Aorta (tissue), 5 donors: ENCODE measurements at regions not wholly inside any gene's neighbourhood (a gene's known extent, or its start where the extent isn't known, plus 50 kb on each side); places are given as distances from the start of the nearest gene placed in this dataset.
A peak's percentile ranks its signal among the peaks of the same experiment; 100 is the strongest.

Experiments
- ATAC-seq: fragments of 200-7000 bp; cut with Tn5 transposase; one replicate; pipeline ENCODE4 v1.9.1; 2022; ENCODE audit warnings: moderate library complexity; ENCODE audit not compliant: low FRiP score
- DNase-seq, 2 donors: peaks; one replicate each; pipeline ENCODE4 v3.0.0-alpha.2; 2020
- H3K27ac ChIP-seq, 2 donors: one replicate each; pipeline ENCODE4 v1.5.1; 2013; ENCODE audit warnings: low read length in 2 of 2, mild to moderate bottlenecking in 2 of 2, moderate library complexity in 2 of 2, control low read depth in 1 of 2, inconsistent platforms in 1 of 2, low read depth in 1 of 2
- H3K27me3 ChIP-seq, 2 donors: one replicate each; pipeline ENCODE4 v1.6.1; 2013; ENCODE audit warnings: control low read depth in 1 of 2, low read length in 1 of 2, mild to moderate bottlenecking in 1 of 2, moderate library complexity in 1 of 2; ENCODE audit not compliant: insufficient read depth in 2 of 2, control insufficient read depth in 1 of 2
- H3K36me3 ChIP-seq, 2 donors: one replicate each; pipeline ENCODE4 v1.6.1; 2013; ENCODE audit warnings: control low read depth in 1 of 2, low read length in 1 of 2, mild to moderate bottlenecking in 1 of 2; ENCODE audit not compliant: insufficient read depth in 2 of 2, control insufficient read depth in 1 of 2
- H3K4me1 ChIP-seq, 2 donors: one replicate each; pipeline ENCODE4 v1.6.1; 2013; ENCODE audit warnings: low read length in 2 of 2, control low read depth in 1 of 2, mild to moderate bottlenecking in 1 of 2, moderate library complexity in 1 of 2; ENCODE audit not compliant: insufficient read depth in 2 of 2, control insufficient read depth in 1 of 2
- H3K4me3 ChIP-seq, 2 donors: one replicate each; pipeline ENCODE4 v1.5.1; 2013; ENCODE audit warnings: low read length in 2 of 2, control low read depth in 1 of 2, mild to moderate bottlenecking in 1 of 2
- H3K9me3 ChIP-seq: one replicate; pipeline ENCODE4 v1.6.1; 2013; ENCODE audit warnings: mild to moderate bottlenecking, low read length; ENCODE audit not compliant: control insufficient read depth
- WGBS, 2 donors: extraction: QIAGEN DNeasy Blood & Tissue Kit; methylation state at CpG; one replicate each; pipeline ENCODE4 v1.1.7; 2013; 5-methylcytosine and 5-hydroxymethylcytosine counted together
- intact Hi-C, 2 donors: fragments of 100-400 bp; cut with DNase I; formaldehyde crosslinking; loops; one replicate each; pipeline versions ENCODE4 v1.14.2 to v1.15.0; 2022
- donor health status: healthy with polysubstance abuse.
- donor health status: Bipolar disorder and iron deficiency.
- donor health status: DM: no; HTN: no; CAD: no.
- donor health status: DM: no; HTN: no; CAD: no.
- donor health status: DM: yes; HTN: yes; CAD: no.

- intact Hi-C loops = no loop called here
- Histone ChIP-seq H3K4me1 (no peaks in the 10 kb centered on the region), H3K27ac (no peak overlapping the region), H3K9me3 (peaks cover 2% of the 10 kb centered on the region), H3K4me3 (no peak overlapping the region), H3K36me3 (no peaks in the 10 kb centered on the region), H3K27me3 (no peaks in the 10 kb centered on the region)
- no peak for ATAC-seq
- no peak for DNase-seq
- WGBS, 2 donors = 37 to 41% methylated on average over 1 of the region's 1 CpG
These were observed 148.9 kb upstream of the THBS1 start for GRCh38 chr15:39432026-39432425.

DNA sequence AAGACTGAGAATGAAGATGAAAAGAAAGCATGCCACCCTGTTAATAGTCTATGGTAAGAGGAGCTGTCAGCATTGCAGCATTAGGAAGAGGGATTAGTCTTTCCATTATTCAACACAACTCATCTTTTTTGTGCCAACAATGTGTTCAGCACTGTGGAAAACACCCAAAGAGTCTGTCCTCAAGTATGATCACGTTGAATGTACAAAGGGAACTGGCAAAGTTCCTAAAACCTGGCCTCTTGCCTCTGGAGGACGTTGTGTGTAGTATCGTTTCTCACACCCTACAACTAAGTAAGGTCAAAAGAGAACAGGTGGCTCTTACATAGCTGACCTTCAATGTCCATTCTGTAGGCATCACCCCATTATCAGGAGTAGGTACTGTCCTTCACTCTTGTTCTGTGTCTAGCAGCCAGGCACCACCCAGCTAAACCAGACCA is 147.9 kb upstream of the THBS1 start:
- Histone ChIP-seq H3K36me3 (no peaks in the 10 kb centered on the region), H3K27me3 (no peaks in the 10 kb centered on the region), H3K4me3 (no peak overlapping the region), H3K27ac (peak overlapping the region in 1 of 2 donors; percentile 17), H3K4me1 (no peaks in the 10 kb centered on the region), H3K9me3 (peaks cover 2% of the 10 kb centered on the region)
- no peak for ATAC-seq
- DNase-seq = no peak
- intact Hi-C loops = no loop called here
- 33 to 39% methylated on average over 3 of the region's 3 CpGs for WGBS, 2 donors

DNA sequence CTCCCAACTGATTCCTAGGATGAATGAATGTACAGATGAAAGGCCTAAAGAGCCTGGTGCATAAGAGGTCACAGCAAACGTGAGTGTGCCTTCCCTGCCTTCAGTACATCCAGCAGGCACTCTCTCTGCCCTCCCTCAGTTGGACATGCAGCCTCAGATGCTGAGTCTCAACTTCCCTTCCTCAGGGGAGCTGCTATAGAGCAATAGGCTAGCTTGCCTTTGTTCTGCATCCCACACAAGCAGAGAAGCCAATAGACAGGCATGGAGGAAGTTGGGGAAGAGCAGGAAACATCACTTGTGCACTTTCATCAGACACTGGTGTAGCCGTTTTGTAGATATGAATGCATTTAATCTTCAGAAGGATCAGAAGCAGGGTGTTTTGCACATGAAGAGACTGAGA is 147.5 kb upstream of the THBS1 start:
- intact Hi-C loops = no loop called here
- ATAC-seq (no peak), DNase-seq (no peak)
- peaks cover 2% of the 10 kb centered on the region for H3K9me3 ChIP-seq
- 41 to 45% methylated on average over 2 of the region's 2 CpGs for WGBS, 2 donors
- peak overlapping the region in 1 of 2 donors; percentile 17 for H3K27ac ChIP-seq
- no peaks in the 10 kb centered on the region for H3K4me1 ChIP-seq
- no peaks in the 10 kb centered on the region for H3K36me3 ChIP-seq
- H3K27me3 ChIP-seq = no peaks in the 10 kb centered on the region
- H3K4me3 ChIP-seq = no peak overlapping the region

DNA sequence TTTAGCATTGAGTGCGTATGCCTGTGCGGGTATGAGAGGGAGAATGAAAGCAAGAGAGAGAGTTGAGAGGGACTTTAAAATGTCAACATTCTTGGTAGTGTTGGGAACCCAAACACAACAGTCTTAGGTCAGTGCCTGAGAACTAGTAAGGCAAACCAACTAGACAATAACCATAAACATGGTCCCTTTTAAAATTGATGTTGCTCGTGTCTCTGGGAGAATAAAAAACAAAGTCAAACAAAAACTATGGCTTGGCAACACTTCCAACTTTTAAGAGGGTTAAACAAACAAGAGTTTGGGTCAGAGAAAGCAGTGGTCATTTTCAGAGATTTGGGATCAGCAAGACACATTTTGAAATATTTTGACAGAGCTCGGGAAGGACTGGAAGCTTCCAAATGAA is 146.7 kb upstream of the THBS1 start:
- intact Hi-C loops = no loop called here
- no peaks in the 10 kb centered on the region for H3K27me3 ChIP-seq
- H3K36me3 ChIP-seq = no peaks in the 10 kb centered on the region
- no peak for ATAC-seq
- no peak for DNase-seq
- no peak overlapping the region for H3K27ac ChIP-seq
- WGBS, 2 donors = 6 to 14% methylated on average over 4 of the region's 4 CpGs
- H3K9me3 ChIP-seq = peaks cover 4% of the 10 kb centered on the region
- H3K4me3 ChIP-seq = no peak overlapping the region
- no peaks in the 10 kb centered on the region for H3K4me1 ChIP-seq

DNA sequence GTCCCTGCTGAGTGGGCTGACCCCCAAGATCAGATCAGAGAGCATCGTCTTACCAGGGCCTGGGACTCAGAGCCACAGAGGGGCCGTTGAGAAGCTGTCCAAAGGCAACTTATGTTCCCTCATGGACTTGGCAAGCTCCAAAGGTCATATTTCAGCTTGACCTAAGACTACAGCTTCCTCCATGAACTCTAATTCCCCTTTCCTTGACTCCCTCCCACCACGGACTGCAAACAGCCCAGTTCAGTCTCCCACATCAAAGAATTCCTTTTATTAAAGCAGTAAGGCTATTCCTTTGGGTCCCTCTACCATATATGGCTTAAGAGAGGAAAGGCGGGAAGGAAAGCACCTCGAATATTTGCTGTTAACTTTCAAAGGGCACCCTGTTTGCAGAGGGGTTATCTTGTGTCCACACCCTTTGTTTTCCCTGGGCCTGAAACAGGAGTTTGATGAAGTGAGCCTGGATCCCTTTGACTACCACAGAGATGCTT is 146.1 kb upstream of the THBS1 start:
- intact Hi-C loops = no loop called here
- Histone ChIP-seq H3K36me3 (no peaks in the 10 kb centered on the region), H3K4me3 (no peak overlapping the region), H3K27ac (no peak overlapping the region), H3K9me3 (peaks cover 4% of the 10 kb centered on the region), H3K27me3 (no peaks in the 10 kb centered on the region), H3K4me1 (no peaks in the 10 kb centered on the region)
- 58 to 63% methylated on average over 5 of the region's 5 CpGs for WGBS, 2 donors
- DNase-seq = no peak
- no peak for ATAC-seq

- Histone ChIP-seq H3K27ac (no peak overlapping the region), H3K4me3 (no peak overlapping the region), H3K36me3 (no peaks in the 10 kb centered on the region), H3K9me3 (peaks cover 4% of the 10 kb centered on the region), H3K4me1 (no peaks in the 10 kb centered on the region), H3K27me3 (no peaks in the 10 kb centered on the region)
- ATAC-seq (no peak), DNase-seq (no peak)
- intact Hi-C loops = no loop called here
- WGBS, 2 donors = 81 to 87% methylated on average over 2 of the region's 2 CpGs
These were observed 145.6 kb upstream of the THBS1 start for GRCh38 chr15:39435244-39435643.

GRCh38 chr15:39438260-39438659 is 142.6 kb upstream of the THBS1 start:
- DNase-seq = peak in 1 of 2 donors; percentile 75
- H3K4me3 ChIP-seq = no peak overlapping the region
- ATAC-seq = no peak
- 53 to 58% methylated on average over 5 of the region's 5 CpGs for WGBS, 2 donors
- no peaks in the 10 kb centered on the region for H3K36me3 ChIP-seq
- peaks cover 4% of the 10 kb centered on the region for H3K9me3 ChIP-seq
- intact Hi-C loops = no loop called here
- no peaks in the 10 kb centered on the region for H3K27me3 ChIP-seq
- no peak overlapping the region for H3K27ac ChIP-seq
- H3K4me1 ChIP-seq = no peaks in the 10 kb centered on the region

GRCh38 chr15:39438799-39439592 is 141.9 kb upstream of the THBS1 start:
- H3K27me3 ChIP-seq = no peaks in the 10 kb centered on the region
- ATAC-seq = no peak
- intact Hi-C loops = no loop called here
- peaks cover 4% of the 10 kb centered on the region for H3K9me3 ChIP-seq
- H3K36me3 ChIP-seq = no peaks in the 10 kb centered on the region
- no peaks in the 10 kb centered on the region for H3K4me1 ChIP-seq
- H3K4me3 ChIP-seq = no peak overlapping the region
- no peak overlapping the region for H3K27ac ChIP-seq
- 67 to 75% methylated on average over 9 of the region's 9 CpGs for WGBS, 2 donors
- no peak for DNase-seq

DNA sequence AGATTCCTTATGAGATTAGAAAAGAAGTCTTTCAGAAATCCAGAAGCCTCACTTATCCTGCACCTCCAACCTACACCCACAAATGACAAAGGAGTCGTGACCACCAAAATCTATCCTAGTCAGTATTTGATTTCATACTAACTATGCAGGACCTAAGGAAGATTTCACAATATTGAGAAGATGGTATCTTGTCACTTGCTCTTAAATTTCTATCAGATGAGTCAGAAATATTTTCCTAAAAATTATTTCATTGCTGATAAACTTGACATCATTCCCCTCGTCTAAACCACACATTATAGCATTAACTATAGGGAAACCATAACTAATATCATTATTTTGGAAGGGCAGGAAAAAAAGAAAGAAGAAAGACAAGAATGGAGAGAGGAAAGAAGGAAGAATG is 138.0 kb upstream of the THBS1 start:
- no peaks in the 10 kb centered on the region for H3K27me3 ChIP-seq
- H3K27ac ChIP-seq = no peak overlapping the region
- no peak for DNase-seq
- H3K36me3 ChIP-seq = no peaks in the 10 kb centered on the region
- no peak overlapping the region for H3K4me3 ChIP-seq
- WGBS, 2 donors = 82 to 89% methylated on average over 2 of the region's 2 CpGs
- no peak for ATAC-seq
- H3K9me3 ChIP-seq = peaks cover 1% of the 10 kb centered on the region
- intact Hi-C loops = no loop called here
- no peaks in the 10 kb centered on the region for H3K4me1 ChIP-seq
